ENCODE measurements at regions not wholly inside any gene's neighbourhood (a gene's known extent, or its start where the extent isn't known, plus 50 kb on each side); places are given as distances from the start of the nearest gene placed in this dataset.

DNA sequence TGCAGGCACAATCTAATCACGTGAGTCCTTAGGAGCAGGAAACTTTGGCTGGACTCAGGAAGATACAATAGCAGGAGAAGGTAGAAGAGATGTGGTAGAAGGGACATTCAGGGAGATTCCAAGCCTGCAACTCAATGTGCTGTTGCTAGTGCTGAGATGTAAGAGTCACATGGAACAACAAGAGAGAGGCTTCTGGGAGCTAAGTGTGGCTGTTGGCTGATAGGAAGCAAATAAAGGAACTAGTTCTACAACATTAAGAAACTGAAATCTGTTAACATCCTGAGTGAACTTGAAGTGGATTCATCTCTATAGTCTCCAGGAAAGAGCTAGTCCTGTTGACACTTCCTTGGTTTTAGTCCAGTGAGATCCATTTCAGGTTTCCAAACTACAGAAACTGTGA is 1207.4 kb downstream of the ADGRL3 start:
- 57 to 70% methylated on average over 1 of the region's 1 CpG for WGBS, 2 donors (ENCODE audit: low coverage in 1 of 2)
- Histone ChIP-seq H3K27me3 (no peaks in the 10 kb centered on the region), H3K9me3 (no peaks in the 10 kb centered on the region), H3K4me3 (no peak overlapping the region), H3K4me1 (no peaks in the 10 kb centered on the region), H3K36me3 (no peaks in the 10 kb centered on the region), H3K27ac (no peak overlapping the region)
- intact Hi-C loops (cut with DNase I; ENCODE audit: low total_unique reads): no loop called here
- no peak for DNase-seq
- in situ Hi-C loops (cut with MboI; ENCODE audit: low pct_ligation_motif_present in 1 of 4, low pct_unique_long_range_greater_than_20kb in 1 of 4, low sequenced_read_pairs in 3 of 4): no loop called here
- TF ChIP-seq POLR2A (IDR thresholded peaks at IDR 0.05) (no peak), POLR2AphosphoS5 (IDR thresholded peaks at IDR 0.05) (no peak), EP300 (IDR thresholded peaks at IDR 0.05; ENCODE audit: low read depth) (no peak)
- TF ChIP-seq, protein P1, sequence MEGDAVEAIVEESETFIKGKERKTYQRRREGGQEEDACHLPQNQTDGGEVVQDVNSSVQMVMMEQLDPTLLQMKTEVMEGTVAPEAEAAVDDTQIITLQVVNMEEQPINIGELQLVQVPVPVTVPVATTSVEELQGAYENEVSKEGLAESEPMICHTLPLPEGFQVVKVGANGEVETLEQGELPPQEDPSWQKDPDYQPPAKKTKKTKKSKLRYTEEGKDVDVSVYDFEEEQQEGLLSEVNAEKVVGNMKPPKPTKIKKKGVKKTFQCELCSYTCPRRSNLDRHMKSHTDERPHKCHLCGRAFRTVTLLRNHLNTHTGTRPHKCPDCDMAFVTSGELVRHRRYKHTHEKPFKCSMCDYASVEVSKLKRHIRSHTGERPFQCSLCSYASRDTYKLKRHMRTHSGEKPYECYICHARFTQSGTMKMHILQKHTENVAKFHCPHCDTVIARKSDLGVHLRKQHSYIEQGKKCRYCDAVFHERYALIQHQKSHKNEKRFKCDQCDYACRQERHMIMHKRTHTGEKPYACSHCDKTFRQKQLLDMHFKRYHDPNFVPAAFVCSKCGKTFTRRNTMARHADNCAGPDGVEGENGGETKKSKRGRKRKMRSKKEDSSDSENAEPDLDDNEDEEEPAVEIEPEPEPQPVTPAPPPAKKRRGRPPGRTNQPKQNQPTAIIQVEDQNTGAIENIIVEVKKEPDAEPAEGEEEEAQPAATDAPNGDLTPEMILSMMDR (IDR thresholded peaks at IDR 0.05): no peak

DNA sequence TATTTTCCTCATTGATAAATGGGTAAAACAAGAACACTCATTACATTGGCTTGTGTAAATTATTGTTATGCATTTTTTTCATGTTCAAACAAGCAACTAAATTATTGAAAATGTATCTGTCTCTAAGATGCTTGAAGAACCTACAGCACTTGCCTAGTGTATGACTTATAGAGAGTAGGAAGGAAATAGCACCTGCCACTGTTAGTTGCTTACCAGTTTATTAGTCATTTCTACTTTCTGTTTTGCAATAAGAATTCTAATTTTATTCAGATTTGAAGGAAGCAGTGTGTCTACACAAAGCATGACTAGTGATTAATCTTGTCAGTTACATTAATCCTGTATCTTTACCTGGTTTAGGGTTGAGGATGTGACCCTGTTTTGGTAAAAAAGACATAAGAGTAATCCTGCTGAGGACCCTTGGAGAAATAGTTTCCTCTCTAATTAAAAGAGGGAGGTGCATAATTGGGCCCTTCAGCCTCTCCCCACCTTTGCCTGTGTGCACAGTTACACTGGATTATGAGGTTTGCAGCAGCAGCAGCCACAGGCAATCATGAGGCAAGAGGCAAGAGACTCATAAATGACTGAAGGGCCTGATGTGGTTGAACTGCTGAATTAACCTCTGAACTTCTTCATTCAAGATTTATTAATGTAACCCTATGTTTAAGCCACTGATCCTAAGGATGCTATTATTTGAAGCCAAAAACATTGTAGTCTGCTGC is 1202.1 kb downstream of the ADGRL3 start:
- in situ Hi-C loops (cut with MboI; ENCODE audit: low pct_ligation_motif_present in 1 of 4, low pct_unique_long_range_greater_than_20kb in 1 of 4, low sequenced_read_pairs in 3 of 4) (no loop called here), intact Hi-C loops (cut with DNase I; ENCODE audit: low total_unique reads) (no loop called here)
- H3K27me3 ChIP-seq: no peaks in the 10 kb centered on the region
- no peaks in the 10 kb centered on the region for H3K36me3 ChIP-seq
- DNase-seq: no peak
- H3K4me3 ChIP-seq: no peak overlapping the region
- no peak overlapping the region for H3K27ac ChIP-seq
- TF ChIP-seq POLR2A (IDR thresholded peaks at IDR 0.05) (no peak), EP300 (IDR thresholded peaks at IDR 0.05; ENCODE audit: low read depth) (no peak), POLR2AphosphoS5 (IDR thresholded peaks at IDR 0.05) (no peak)
- TF ChIP-seq, protein P1 (IDR thresholded peaks at IDR 0.05): no peak
- no peaks in the 10 kb centered on the region for H3K9me3 ChIP-seq
- H3K4me1 ChIP-seq: no peaks in the 10 kb centered on the region

DNA sequence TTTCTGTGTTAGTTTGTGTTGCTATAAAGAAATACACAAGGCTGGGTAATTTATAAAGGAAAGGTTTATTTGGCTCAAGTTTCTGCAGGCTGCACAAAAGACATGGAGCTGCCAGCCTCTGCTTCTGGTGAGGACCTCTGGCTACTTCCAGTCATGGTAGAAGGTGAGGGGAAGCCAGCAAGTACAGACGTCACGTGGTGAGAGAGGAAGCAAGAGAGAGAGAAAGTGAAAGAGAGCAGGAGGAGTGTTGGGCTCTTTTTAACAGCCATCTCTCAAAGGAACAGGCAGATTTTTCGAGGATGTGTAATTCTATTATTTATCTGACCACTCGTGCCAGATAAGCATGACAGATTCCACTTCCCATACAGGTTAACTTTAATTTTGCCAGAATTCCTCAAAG is 1199.1 kb downstream of the ADGRL3 start:
- WGBS, 2 donors (ENCODE audit: low coverage in 1 of 2): 33 to 56% methylated on average over 3 to 4 of the region's 4 CpGs
- TF ChIP-seq, protein P1 (IDR thresholded peaks at IDR 0.05): no peak
- TF ChIP-seq POLR2AphosphoS5 (IDR thresholded peaks at IDR 0.05): no peak
- TF ChIP-seq POLR2A (IDR thresholded peaks at IDR 0.05): no peak
- TF ChIP-seq EP300 (IDR thresholded peaks at IDR 0.05; ENCODE audit: low read depth): no peak
- Histone ChIP-seq H3K4me3 (no peak overlapping the region), H3K9me3 (no peaks in the 10 kb centered on the region), H3K36me3 (no peaks in the 10 kb centered on the region), H3K27me3 (no peaks in the 10 kb centered on the region), H3K27ac (no peak overlapping the region), H3K4me1 (no peaks in the 10 kb centered on the region)
- DNase-seq: no peak
- intact Hi-C loops (cut with DNase I; ENCODE audit: low total_unique reads): no loop called here
- in situ Hi-C loops (cut with MboI; ENCODE audit: low pct_ligation_motif_present in 1 of 4, low pct_unique_long_range_greater_than_20kb in 1 of 4, low sequenced_read_pairs in 3 of 4): no loop called here

DNA sequence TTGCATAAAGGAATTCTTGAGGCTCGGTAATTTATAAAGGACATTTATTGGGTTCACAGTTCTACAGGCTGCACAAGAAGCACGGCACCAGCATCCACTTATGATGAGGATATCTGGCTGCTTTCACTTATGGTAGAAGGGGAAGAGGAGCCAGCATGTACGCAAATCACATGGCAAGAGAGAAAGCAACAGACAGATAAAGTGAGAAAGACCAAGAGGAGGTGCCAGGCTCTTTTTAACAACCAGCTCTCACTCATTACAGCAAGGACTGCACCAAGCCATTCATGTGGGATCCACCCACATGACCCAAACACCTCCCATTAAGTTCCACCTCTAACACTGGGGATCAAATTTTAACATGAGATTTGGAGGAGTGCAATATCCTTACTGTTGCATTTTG is 1198.2 kb downstream of the ADGRL3 start:
- DNase-seq: no peak
- WGBS, 2 donors (ENCODE audit: low coverage in 1 of 2): 80 to 92% methylated on average over 3 of the region's 3 CpGs
- TF ChIP-seq EP300 (IDR thresholded peaks at IDR 0.05; ENCODE audit: low read depth) (no peak), POLR2A (IDR thresholded peaks at IDR 0.05) (no peak), POLR2AphosphoS5 (IDR thresholded peaks at IDR 0.05) (no peak)
- TF ChIP-seq, protein P1 (IDR thresholded peaks at IDR 0.05): no peak
- in situ Hi-C loops (cut with MboI; ENCODE audit: low pct_ligation_motif_present in 1 of 4, low pct_unique_long_range_greater_than_20kb in 1 of 4, low sequenced_read_pairs in 3 of 4) (no loop called here), intact Hi-C loops (cut with DNase I; ENCODE audit: low total_unique reads) (no loop called here)
- H3K9me3 ChIP-seq: no peaks in the 10 kb centered on the region
- no peak overlapping the region for H3K27ac ChIP-seq
- H3K27me3 ChIP-seq: no peaks in the 10 kb centered on the region
- H3K4me3 ChIP-seq: no peak overlapping the region
- H3K4me1 ChIP-seq: no peaks in the 10 kb centered on the region
- no peaks in the 10 kb centered on the region for H3K36me3 ChIP-seq
